HG02885 (cell line): ENCODE measurements at regions not wholly inside any gene's neighbourhood (a gene's known extent, or its start where the extent isn't known, plus 50 kb on each side); places are given as distances from the start of the nearest gene placed in this dataset.

Experiments used
- ATAC-seq: cut with Tn5 transposase; IDR thresholded peaks from one replicate; pipeline ENCODE4 v1.9.1; 2021; ENCODE audit warnings: mild to moderate bottlenecking; ENCODE audit not compliant: unreplicated experiment, poor library complexity

DNA sequence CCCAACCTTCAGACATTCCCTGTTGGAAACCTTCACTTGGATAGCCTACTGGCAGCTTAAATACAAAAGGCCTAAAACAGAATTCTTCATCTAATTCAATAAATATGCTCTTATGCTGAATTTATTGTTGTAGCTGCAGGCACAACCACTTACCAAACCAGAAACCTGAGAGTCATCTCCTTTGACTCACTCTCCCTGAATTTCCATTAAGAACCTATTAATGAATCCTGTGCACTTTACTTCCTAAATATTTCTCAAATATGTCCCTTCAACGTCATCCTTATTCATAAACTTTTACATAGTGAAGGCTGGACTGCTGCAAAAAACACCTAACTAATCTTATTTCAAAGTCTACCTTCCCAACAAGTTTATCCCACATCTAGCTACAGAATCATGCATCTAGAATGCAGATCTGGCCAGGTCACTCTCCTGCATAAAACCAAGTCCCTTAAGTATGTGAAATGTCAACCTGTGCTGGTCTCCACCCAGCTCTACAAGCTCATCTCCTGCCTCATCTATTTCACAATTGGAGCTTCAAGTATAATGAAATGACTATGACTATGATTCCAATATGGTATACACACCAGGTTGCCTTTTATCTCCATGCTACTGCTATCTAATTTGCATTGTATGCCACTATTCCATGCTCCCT is 354.2 kb downstream of the ZEB2 start:
- no peak for ATAC-seq

DNA sequence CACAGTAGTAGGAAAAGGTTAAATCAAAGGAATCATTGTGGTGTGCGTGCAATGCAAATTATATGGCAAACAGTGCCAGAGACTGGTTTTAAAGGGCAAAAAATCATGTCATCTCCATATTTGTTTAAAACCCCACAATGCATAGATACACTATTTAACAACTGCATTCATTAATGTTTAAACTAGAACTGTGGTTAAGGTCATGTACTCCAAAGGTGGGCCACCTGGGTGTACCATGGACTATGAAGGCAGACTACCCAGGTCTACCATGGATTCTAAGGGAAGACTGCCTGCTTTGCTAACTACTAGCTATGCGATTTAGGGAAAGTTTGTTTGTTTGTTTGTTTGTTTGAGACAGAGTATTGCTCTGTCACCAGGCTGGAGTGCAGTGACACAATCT is 356.3 kb downstream of the ZEB2 start:
- no peak for ATAC-seq

DNA sequence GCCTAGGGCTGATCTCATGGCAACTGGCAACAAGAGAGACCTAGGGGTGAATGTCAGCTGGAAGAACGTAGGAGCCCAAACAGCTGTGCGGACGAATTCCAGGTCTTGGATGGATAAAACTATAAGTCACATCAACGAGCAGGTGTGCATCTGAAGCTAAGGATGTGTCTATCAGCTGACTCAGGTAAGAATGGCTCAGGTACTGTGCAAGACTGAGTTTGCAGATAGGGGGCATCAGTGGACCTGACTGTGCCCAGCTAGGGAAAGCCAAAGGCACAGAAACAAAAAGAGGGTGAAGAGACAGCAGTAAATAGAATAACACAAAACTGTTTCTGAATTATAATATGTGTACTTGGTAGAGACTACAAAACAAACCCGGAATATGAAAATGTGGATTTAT is 357.3 kb downstream of the ZEB2 start:
- ATAC-seq = peak; percentile 69

DNA sequence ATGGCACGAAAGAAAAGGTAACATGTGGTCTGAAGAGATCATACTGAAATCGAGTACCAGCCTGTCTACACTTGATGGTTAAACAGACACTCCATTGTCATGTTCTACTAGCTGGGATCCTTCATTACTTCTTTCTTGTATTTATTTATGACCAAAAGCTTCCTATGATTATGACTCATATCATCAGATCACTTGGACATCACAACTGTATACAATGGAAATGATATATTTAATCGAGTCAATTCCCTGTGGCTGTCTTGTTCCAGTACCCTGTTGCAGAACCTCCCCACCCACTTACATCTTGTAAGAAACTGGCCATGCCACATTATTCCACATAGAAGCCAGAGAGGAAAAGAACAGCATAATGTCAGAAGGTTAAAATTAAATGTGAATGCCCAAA is 358.9 kb downstream of the ZEB2 start:
- ATAC-seq = no peak

DNA sequence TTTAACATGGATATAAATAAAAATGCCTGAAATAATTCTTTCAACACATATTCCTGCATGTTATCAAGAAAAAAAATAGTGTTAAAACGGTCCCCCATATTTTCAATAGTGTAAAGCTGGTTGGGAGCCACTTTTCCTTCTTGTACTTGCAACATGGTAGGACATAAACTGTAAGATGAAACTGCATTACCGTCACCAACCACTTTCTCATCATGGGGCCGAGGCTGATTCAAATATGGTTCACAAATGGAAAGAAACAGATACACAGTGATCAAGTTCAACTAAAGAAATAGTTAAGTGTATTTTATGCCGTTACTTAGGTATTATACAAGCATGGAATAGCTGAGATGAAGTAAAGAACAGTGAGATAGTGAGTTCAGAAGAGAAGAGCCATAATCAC is 360.7 kb downstream of the ZEB2 start:
- ATAC-seq = no peak

DNA sequence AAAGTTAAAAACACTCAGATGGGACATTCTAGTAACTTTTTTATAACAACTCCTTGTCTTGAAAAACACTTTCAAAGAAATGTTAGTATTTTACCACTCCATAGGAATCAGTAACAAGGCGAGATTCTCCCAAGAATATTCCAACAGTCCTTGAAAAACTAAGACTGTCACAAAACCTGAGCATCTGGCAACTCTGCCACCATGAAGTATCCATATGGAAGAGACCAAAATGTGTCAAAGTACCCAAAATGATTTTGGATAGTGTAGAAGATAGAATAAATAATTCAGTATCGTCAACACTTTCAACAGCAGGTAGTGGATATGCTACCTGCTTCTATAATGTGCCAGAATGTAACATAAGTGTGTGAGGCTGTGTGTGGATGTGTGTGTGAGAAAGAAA is 361.8 kb downstream of the ZEB2 start:
- no peak for ATAC-seq

GRCh38 chr2:144156736-144157640 is 362.9 kb downstream of the ZEB2 start:
- ATAC-seq = peak; percentile 69

DNA sequence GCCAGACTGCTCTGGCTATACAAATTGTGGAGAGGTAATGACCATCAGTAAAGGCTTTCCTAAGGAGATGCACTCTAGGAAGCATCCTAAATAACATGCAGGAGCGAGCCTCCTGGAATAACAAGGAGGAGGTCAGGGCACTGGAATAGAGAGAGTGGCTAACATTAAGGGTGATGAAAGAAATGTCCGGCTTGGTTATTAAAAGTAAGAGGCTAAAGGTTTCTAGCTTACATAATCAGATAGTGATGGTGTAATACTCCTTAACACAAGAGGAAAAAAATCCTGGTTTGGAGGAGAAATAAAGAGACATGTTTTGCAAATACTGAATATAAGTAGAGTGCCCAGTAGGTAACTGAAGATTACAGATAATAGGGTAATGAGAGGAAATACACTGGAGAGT is 365.7 kb downstream of the ZEB2 start:
- no peak for ATAC-seq

DNA sequence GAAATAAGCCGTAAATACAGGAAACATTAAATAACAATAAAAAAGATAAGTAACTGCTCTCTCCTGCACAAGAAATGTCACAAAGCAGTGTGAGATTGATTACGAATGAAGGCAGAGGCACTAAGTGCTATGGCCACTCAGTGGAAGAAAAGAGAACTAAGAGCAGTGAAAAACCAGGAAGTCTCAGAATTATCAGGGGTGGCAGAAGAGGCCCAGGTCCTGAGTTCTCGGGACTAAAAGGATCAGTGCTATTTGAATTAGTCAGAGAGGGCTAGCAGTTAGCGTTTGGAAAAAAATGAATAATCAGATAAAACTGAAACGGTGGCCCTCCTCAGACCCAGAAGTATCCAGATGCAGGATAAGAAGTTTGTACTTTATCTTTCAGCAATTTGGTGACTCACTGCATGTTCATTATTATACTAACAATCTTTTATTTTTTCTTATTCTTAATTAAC is 367.1 kb downstream of the ZEB2 start:
- ATAC-seq = no peak

GRCh38 chr2:144151851-144152250 is 368.1 kb downstream of the ZEB2 start:
- ATAC-seq = no peak

DNA sequence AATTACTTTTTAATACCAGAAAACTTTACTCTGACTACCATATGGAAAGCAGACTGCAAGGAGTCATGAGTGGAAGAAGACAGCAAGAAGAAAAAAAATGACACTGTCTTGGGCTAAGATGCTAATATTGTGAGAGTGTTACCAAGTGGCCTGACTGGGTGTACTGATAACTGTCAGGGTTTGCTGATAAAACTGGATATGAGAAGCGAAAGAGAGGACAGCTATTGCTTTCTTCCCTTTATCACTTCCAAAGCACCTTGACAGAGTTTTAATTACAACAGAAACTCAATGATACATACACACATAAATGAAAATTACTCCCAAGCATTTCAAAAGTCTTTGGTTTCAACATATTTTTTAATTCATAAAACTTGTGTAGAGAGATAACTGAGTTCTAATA is 368.5 kb downstream of the ZEB2 start:
- ATAC-seq = no peak

DNA sequence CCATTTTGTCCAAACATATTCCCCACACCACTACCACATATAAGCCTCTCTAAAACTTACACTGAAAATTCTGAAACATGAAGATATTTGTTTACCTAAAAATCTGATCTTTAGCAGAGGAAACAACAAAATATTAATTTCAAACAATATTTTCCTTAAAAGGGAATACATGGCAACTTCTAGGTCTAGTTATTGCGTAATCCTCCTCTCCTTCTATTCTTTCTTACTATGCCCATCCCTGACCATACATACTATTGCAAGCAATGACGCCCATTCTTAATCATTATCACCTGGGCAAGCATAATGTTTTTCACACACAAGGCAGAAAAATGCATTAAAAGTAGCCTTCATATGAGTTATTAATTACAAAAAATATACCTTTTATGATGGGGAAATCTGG is 372.6 kb downstream of the ZEB2 start:
- ATAC-seq = no peak

- no peak for ATAC-seq
These were observed 373.0 kb downstream of the ZEB2 start for GRCh38 chr2:144146876-144147275.

- no peak for ATAC-seq
These were observed 373.8 kb downstream of the ZEB2 start for GRCh38 chr2:144146076-144146475.

- peak; percentile 49 for ATAC-seq
These were observed 376.4 kb downstream of the ZEB2 start for GRCh38 chr2:144143294-144144151.

DNA sequence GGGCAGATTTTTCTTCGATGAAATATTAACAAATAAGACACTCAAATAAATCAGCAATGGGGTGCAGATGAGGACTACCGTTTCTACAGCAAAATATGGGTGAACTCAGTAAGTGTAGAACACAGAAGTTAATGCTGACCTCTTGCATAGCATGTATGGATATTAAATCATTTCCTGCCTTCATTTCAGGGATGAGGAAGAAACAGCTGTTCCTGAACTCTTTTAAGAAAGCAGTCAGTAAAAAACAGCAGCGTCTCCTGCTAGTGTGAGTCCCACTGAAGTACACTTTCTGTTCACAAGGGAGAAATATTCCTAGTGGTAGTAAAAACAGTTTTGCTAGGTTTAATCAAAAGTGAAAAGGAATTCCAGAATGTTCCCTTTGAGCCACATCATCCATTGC is 379.0 kb downstream of the ZEB2 start:
- no peak for ATAC-seq

DNA sequence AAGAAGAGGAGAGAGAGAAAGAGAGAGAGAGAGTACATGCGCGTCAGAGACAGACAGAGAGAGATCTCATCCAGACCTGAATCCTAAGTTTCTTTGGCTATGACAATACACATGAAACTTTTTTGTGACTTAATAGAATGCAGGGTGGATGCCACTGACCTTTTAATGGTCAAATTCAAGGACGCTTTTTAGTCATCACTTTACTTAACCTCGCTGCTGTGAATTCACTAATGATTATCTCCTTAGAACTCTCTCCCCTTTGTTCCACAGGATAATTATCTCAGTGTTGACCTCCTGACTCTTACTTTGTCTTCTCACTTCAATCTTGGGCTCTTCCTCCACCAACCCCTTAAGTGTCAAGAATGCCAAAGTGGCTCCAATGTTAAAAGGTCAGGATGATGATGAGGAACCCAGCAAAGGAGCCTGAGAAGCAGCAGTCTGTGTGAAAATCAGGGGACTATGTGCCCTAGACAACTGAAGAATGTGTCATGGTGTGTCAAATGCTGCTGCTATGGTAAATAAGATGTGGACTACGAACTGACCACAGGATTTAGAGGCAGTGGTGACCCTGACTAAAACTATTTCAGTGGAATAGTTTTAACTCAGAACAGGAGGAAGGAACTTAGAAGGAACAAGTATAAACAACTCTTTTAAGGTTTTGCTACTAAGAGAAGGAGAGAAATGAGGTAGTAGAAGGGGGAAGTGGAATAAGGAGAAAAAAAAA is 382.1 kb downstream of the ZEB2 start:
- no peak for ATAC-seq

GRCh38 chr2:144137272-144137671 is 382.6 kb downstream of the ZEB2 start:
- no peak for ATAC-seq

GRCh38 chr2:144136297-144137010 is 383.5 kb downstream of the ZEB2 start:
- no peak for ATAC-seq
